Right lung (tissue), 2 donors: ENCODE measurements at regions not wholly inside any gene's neighbourhood (a gene's known extent, or its start where the extent isn't known, plus 50 kb on each side); places are given as distances from the start of the nearest gene placed in this dataset.

ENCODE experiments used
- DNase-seq, 2 donors: peaks; one replicate each; pipeline ENCODE4 v3.0.0-alpha.2; 2013

GRCh38 chr1:208903251-208903905, 659.2 kb upstream of the PLXNA2 start:
- DNase-seq: no peak

DNA sequence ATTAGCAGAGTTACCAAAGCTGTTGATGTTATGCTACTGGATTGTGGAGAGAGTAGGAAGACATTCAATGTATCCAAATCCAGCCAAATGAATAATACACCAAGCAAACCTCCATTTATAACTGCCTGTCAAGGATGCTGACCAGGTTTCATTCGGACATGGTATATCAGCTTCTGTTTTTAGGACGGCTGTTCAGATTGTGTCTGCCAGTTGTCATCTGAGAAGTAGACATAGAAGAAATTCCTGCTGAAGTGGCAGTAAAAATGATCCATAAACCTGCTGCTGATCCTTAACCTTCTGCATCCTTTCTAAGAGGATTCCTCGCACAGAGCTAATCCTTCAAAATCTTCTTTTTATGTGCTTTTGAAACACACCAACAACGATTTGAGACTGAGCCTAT, 663.6 kb upstream of the PLXNA2 start:
- DNase-seq: no peak

GRCh38 chr1:208909011-208909984, 665.1 kb upstream of the PLXNA2 start:
- DNase-seq: no peak

DNA sequence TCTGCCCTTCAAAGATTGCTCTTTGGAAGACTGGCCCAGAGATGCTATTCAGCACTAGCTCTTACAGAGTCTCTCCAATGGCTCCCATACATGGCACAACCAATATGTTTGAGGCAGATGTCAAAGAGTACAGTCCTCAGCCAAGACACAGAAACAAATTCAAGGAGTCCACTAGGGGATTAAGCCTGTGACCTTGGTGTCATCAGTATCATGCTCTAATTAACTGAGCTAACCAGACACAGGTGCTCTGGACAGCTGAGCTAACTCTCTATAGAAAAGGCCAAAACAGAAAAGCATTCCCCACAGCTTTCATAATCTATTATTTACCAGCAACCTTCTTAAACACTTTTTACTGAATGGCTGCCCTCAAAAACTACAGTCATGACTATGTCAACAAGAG, 666.0 kb upstream of the PLXNA2 start:
- no peak for DNase-seq

DNA sequence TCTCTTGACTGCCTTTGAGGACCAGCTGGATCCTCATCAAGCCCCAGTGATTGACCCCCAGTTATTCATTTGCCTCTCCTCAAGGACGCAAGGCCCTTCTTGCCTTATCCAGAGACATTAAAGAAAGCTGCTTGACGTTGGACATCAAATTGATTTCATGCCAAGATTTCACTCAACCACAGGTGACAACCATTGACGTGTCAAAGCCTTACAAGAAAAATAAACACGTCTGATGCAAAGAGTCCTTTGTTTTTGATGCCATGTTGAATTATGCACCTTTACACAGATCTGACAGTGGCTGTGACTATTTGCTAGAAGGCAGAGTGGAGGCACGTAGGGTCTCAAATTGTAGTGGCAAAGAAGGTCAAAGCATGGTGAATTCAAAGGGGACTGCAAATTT, 666.2 kb upstream of the CAMK1G start:
- DNase-seq: no peak

- no peak for DNase-seq
Measured at GRCh38 chr1:208917723-208918122, 665.8 kb upstream of the CAMK1G start.

DNA sequence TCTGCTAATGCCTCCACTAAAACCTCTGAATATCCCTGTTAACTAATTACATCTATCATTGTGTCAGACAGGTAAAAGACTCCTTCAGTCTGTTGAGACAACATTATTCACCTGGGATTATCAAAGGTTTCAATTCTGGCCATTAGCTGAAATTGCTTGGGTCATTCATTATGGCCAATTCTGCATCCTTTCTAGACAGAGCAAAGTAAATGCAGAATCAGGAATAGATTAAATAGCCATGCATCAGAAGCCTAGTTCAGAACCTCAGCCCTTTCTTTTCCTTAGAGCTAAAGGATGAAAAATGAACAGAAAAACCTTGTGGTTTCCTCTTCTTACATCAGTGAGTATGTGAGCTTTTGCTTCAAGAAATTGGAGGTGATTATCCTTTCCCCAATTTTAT, 665.4 kb upstream of the CAMK1G start:
- DNase-seq: no peak

- no peak for DNase-seq
Measured at GRCh38 chr1:208919371-208919770, 664.1 kb upstream of the CAMK1G start.

- DNase-seq: no peak
Measured at GRCh38 chr1:208921259-208921658, 662.3 kb upstream of the CAMK1G start.

GRCh38 chr1:208923456-208923855, 660.1 kb upstream of the CAMK1G start:
- no peak for DNase-seq

GRCh38 chr1:208923946-208924720, 659.4 kb upstream of the CAMK1G start:
- DNase-seq: no peak

GRCh38 chr1:208924928-208925327, 658.6 kb upstream of the CAMK1G start:
- no peak for DNase-seq

GRCh38 chr1:208928349-208929010, 655.0 kb upstream of the CAMK1G start:
- no peak for DNase-seq

- DNase-seq: no peak
Measured at GRCh38 chr1:208929575-208929974, 653.9 kb upstream of the CAMK1G start.

DNA sequence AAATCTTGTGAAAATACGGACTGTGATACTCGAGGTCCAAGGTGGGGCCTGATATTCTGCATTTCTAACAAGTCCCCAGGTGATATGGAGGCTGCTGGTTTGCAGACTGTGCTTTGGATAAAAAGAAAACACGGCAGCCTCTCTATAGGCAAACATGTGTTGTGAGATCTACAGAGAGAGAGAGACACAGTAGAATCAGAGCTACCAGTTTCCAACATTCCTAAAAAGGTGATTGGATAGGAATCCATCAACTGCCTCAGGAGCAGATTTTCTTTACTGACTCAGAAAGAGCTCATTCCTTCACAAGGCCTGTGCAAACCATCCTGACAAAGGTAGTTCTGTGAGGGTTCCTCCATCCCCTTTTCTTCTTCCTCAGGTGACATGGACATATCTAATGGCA, 651.6 kb upstream of the CAMK1G start:
- DNase-seq: no peak

GRCh38 chr1:208933984-208934525, 649.5 kb upstream of the CAMK1G start:
- no peak for DNase-seq

GRCh38 chr1:208934933-208935332, 648.6 kb upstream of the CAMK1G start:
- no peak for DNase-seq

GRCh38 chr1:208935517-208936187, 647.9 kb upstream of the CAMK1G start:
- no peak for DNase-seq

GRCh38 chr1:208939537-208940085, 643.9 kb upstream of the CAMK1G start:
- no peak for DNase-seq

GRCh38 chr1:208942394-208943130, 641.0 kb upstream of the CAMK1G start:
- DNase-seq: no peak
